HAP-1 (cell line): ENCODE measurements at regions not wholly inside any gene's neighbourhood (a gene's known extent, or its start where the extent isn't known, plus 50 kb on each side); places are given as distances from the start of the nearest gene placed in this dataset.

Experiments
- DNase-seq, 2 experiments: peaks; one replicate each; pipeline ENCODE4 v3.0.0-alpha.2; 2016 to 2020; ENCODE audit warnings: low spot score in 2 of 2
- H3K27me3 ChIP-seq: fragments of 250-450 bp; sonication (Bioruptor Pico); 2 replicates; pipeline ENCODE4 v1.5.1; 2020; ENCODE audit warnings: low read depth, mild to moderate bottlenecking, moderate library complexity
- H3K36me3 ChIP-seq: fragments of 250-450 bp; sonication (Bioruptor Pico); replicated peaks from 2 replicates; pipeline ENCODE4 v1.5.1; 2020; ENCODE audit warnings: mild to moderate bottlenecking
- H3K4me1 ChIP-seq: fragments of 250-450 bp; sonication (Bioruptor Pico); 2 replicates; pipeline ENCODE4 v1.5.1; 2020; ENCODE audit warnings: mild to moderate bottlenecking
- H3K4me3 ChIP-seq: fragments of 250-450 bp; sonication (Bioruptor Pico); 2 replicates; pipeline ENCODE4 v1.5.1; 2020; ENCODE audit warnings: mild to moderate bottlenecking, moderate library complexity
- H3K9me3 ChIP-seq: fragments of 250-450 bp; sonication (Bioruptor Pico); 2 replicates; pipeline ENCODE4 v1.5.1; 2020; ENCODE audit warnings: mild to moderate bottlenecking, moderate library complexity
- in situ Hi-C: fragments of 300-500 bp; cut with MboI; formaldehyde crosslinking; loops from 3 replicates; pipeline ENCODE4 v1.14.3; 2020; ENCODE audit warnings: low sequenced_read_pairs, inconsistent platforms, mixed read lengths

GRCh38 chr3:181066143-181067087 lies 76.9 kb upstream of the DNAJC19 start:
- Histone ChIP-seq H3K9me3 (no peaks in the 10 kb centered on the region), H3K4me3 (no peak overlapping the region), H3K36me3 (no peaks in the 10 kb centered on the region), H3K27me3 (0 out of 2 replicates have a peak, but pooled peaks cover 6% of the 10 kb centered on the region), H3K4me1 (no peaks in the 10 kb centered on the region)
- no peak for DNase-seq
- in situ Hi-C loops, result no loop called here

GRCh38 chr3:181056136-181056732 lies 66.7 kb upstream of the DNAJC19 start:
- Histone ChIP-seq H3K9me3 (no peaks in the 10 kb centered on the region), H3K4me3 (no peak overlapping the region), H3K4me1 (peaks cover 10% of the 10 kb centered on the region), H3K27me3 (peaks cover 16% of the 10 kb centered on the region), H3K36me3 (no peaks in the 10 kb centered on the region)
- DNase-seq, result peak; percentile 57 to 97
- in situ Hi-C loops, result no loop called here

- H3K4me3 ChIP-seq, result no peak overlapping the region
- peaks cover 10% of the 10 kb centered on the region for H3K4me1 ChIP-seq
- H3K27me3 ChIP-seq, result peaks cover 19% of the 10 kb centered on the region
- no peak for DNase-seq
- in situ Hi-C loops, result no loop called here
- H3K36me3 ChIP-seq, result no peaks in the 10 kb centered on the region
- no peaks in the 10 kb centered on the region for H3K9me3 ChIP-seq
Observed at GRCh38 chr3:181054538-181054937, 65.0 kb upstream of the DNAJC19 start.

- Histone ChIP-seq H3K4me1 (peaks cover 10% of the 10 kb centered on the region), H3K9me3 (no peaks in the 10 kb centered on the region; the same call in 1 of the 2 replicates), H3K36me3 (no peaks in the 10 kb centered on the region), H3K4me3 (no peak overlapping the region), H3K27me3 (peaks cover 13% of the 10 kb centered on the region)
- in situ Hi-C loops, result no loop called here
- DNase-seq, result no peak
Observed at GRCh38 chr3:181052256-181052655, 62.7 kb upstream of the DNAJC19 start.

- peaks cover 11% of the 10 kb centered on the region for H3K27me3 ChIP-seq
- H3K36me3 ChIP-seq, result no peaks in the 10 kb centered on the region
- in situ Hi-C loops, result no loop called here
Observed at GRCh38 chr3:181050738-181051137, 61.2 kb upstream of the DNAJC19 start.

GRCh38 chr3:181040030-181040429 lies 50.5 kb upstream of the DNAJC19 start:
- no peak for DNase-seq
- H3K4me3 ChIP-seq, result no peak overlapping the region
- H3K9me3 ChIP-seq, result no peaks in the 10 kb centered on the region
- no peaks in the 10 kb centered on the region for H3K27me3 ChIP-seq
- H3K4me1 ChIP-seq, result no peaks in the 10 kb centered on the region
- H3K36me3 ChIP-seq, result no peaks in the 10 kb centered on the region
- in situ Hi-C loops, result no loop called here

More at GRCh38 chr3:181050738-181051137, 61.2 kb upstream of the DNAJC19 start:
- Histone ChIP-seq H3K9me3 (peaks cover 3% of the 10 kb centered on the region; the same call in 1 of the 2 replicates), H3K4me1 (no peaks in the 10 kb centered on the region), H3K4me3 (no peak overlapping the region)
- no peak for DNase-seq
